ENCODE measurements at regions not wholly inside any gene's neighbourhood (a gene's known extent, or its start where the extent isn't known, plus 50 kb on each side); places are given as distances from the start of the nearest gene placed in this dataset.

GRCh38 chr7:119684763-119685162 is 588.2 kb upstream of the KCND2 start:
- DNase-seq = no peak
- H3K36me3 Mint-ChIP-seq (ENCODE audit: insufficient read depth) = no peaks in the 10 kb centered on the region
- H3K4me1 Mint-ChIP-seq (ENCODE audit: low read depth) = no peaks in the 10 kb centered on the region
- H3K27me3 Mint-ChIP-seq (ENCODE audit: low read depth) = no peaks in the 10 kb centered on the region
- H3K9me3 Mint-ChIP-seq = peaks cover 10% of the 10 kb centered on the region
- H3K4me3 Mint-ChIP-seq = no peak overlapping the region
- ATAC-seq = no peak

GRCh38 chr7:119685906-119686305 is 587.1 kb upstream of the KCND2 start:
- no peaks in the 10 kb centered on the region for H3K4me1 Mint-ChIP-seq (ENCODE audit: low read depth)
- no peak overlapping the region for H3K4me3 Mint-ChIP-seq
- ATAC-seq = no peak
- H3K27me3 Mint-ChIP-seq (ENCODE audit: low read depth) = no peaks in the 10 kb centered on the region
- no peaks in the 10 kb centered on the region for H3K36me3 Mint-ChIP-seq (ENCODE audit: insufficient read depth)
- DNase-seq = no peak
- H3K9me3 Mint-ChIP-seq = peaks cover 10% of the 10 kb centered on the region

GRCh38 chr7:119688831-119689230 is 584.1 kb upstream of the KCND2 start:
- Mint-ChIP-seq H3K36me3 (ENCODE audit: insufficient read depth) (no peaks in the 10 kb centered on the region), H3K27me3 (ENCODE audit: low read depth) (no peaks in the 10 kb centered on the region), H3K4me3 (no peak overlapping the region), H3K4me1 (ENCODE audit: low read depth) (no peaks in the 10 kb centered on the region), H3K9me3 (peaks cover 4% of the 10 kb centered on the region)
- ATAC-seq (no peak), DNase-seq (no peak)

DNA sequence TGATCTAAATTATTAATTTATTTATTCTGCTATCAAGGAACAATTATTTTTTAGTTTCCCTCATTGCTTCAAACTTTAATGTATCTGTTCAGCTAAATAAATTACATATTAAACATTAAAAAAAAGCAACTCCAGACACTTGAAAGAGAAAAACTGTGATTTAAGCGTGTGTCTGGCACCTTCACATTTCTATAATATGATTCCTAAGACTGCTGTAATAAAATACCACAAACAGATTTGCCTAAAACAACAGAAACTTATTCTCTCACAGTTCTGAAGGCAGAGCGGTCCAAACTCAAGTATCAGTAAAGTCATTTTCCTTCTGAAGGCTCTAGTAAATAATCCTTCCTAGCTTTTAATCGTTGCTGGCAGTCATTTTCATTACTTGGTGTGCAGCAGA is 580.4 kb upstream of the KCND2 start:
- ATAC-seq = no peak
- no peak for DNase-seq
- H3K4me3 Mint-ChIP-seq = no peak overlapping the region
- peaks cover 8% of the 10 kb centered on the region for H3K9me3 Mint-ChIP-seq
- H3K4me1 Mint-ChIP-seq (ENCODE audit: low read depth) = no peaks in the 10 kb centered on the region
- H3K27me3 Mint-ChIP-seq (ENCODE audit: low read depth) = no peaks in the 10 kb centered on the region
- no peaks in the 10 kb centered on the region for H3K36me3 Mint-ChIP-seq (ENCODE audit: insufficient read depth)

DNA sequence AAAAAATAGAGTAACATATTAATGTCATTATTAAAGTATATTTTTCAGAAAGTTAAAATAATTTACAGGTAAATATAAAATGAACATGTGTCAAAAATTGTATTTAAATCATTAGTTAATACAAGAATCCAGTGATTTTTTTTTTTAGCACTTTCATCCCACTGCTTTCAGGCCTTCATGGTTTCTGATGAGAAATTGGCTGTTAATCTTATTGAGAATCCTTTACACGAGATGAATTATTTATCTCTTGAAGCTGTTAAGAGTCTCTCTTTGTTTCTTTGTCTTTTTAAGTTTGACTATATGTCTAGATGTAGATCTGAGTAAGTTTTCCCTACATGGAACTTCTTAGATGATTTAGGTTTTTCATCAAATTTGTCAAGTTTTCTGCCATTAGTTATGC is 578.5 kb upstream of the KCND2 start:
- Mint-ChIP-seq H3K4me3 (no peak overlapping the region), H3K4me1 (ENCODE audit: low read depth) (no peaks in the 10 kb centered on the region), H3K27me3 (ENCODE audit: low read depth) (no peaks in the 10 kb centered on the region), H3K9me3 (peaks cover 13% of the 10 kb centered on the region), H3K36me3 (ENCODE audit: insufficient read depth) (no peaks in the 10 kb centered on the region)
- DNase-seq (no peak), ATAC-seq (no peak)

DNA sequence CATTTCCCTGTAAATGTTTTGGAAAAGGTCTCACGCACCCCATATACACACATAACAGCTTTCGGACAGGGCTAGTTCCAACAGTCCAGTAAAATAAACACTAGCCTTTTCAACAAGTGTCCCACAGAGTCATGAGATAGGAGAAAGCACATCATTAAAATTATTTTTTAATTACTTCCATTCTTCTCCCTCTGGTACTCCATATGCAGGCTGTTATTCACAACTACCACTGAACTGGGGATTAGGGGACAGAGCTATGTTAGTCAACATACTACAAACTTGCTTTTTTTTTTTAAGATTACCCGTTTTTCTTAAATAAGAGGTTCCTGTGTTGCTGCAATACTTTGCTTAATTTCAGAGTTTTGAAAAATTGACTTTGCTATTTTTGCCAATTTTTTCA is 576.6 kb upstream of the KCND2 start:
- ATAC-seq = no peak
- Mint-ChIP-seq H3K4me1 (ENCODE audit: low read depth) (no peaks in the 10 kb centered on the region), H3K9me3 (peaks cover 13% of the 10 kb centered on the region), H3K27me3 (ENCODE audit: low read depth) (no peaks in the 10 kb centered on the region), H3K4me3 (no peak overlapping the region), H3K36me3 (ENCODE audit: insufficient read depth) (no peaks in the 10 kb centered on the region)
- no peak for DNase-seq

DNA sequence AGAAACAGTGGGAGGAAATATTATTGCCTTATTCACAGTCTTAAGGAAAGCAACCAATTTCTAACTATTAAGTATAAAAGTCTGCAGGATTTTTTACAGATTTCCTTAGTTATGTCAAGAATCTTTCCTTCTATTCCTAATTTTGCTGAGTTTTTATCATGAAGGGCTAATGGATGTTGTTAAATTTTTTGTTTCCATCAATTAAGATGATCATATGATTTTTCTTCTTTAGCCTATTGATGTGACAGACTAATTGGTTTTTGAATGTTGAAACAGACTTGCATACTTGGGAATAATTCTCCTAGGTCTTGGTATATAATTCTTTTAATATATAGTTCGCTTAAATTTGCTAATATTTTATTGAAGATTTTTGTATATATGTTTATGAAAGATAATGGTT is 569.1 kb upstream of the KCND2 start:
- Mint-ChIP-seq H3K9me3 (peaks cover 10% of the 10 kb centered on the region), H3K36me3 (ENCODE audit: insufficient read depth) (no peaks in the 10 kb centered on the region), H3K27me3 (ENCODE audit: low read depth) (no peaks in the 10 kb centered on the region), H3K4me1 (ENCODE audit: low read depth) (no peaks in the 10 kb centered on the region), H3K4me3 (no peak overlapping the region)
- DNase-seq = no peak
- no peak for ATAC-seq

- peaks cover 10% of the 10 kb centered on the region for H3K9me3 Mint-ChIP-seq
- no peak overlapping the region for H3K4me3 Mint-ChIP-seq
- H3K4me1 Mint-ChIP-seq (ENCODE audit: low read depth) = no peaks in the 10 kb centered on the region
- no peaks in the 10 kb centered on the region for H3K36me3 Mint-ChIP-seq (ENCODE audit: insufficient read depth)
- ATAC-seq (no peak), DNase-seq (no peak)
- no peaks in the 10 kb centered on the region for H3K27me3 Mint-ChIP-seq (ENCODE audit: low read depth)
Observed at GRCh38 chr7:119706608-119707007, 566.4 kb upstream of the KCND2 start.

DNA sequence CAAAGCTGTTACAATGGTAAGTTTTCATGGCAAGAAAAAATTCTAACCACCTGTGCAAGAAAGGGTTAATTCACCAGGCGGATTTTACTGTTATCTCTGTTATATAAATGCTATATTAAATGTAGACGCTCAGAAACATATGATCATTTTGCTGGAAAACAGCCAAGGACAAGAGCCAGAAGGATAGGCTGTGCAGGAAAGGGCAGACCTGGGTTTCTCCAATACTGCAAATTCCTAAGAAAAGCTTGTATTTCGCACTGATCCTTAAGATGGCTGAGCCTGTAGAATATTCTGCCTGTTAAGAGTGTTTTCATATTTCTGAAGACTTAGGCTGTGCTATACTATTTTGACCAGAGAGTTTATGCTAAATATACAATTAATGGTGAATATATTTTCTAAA is 564.1 kb upstream of the KCND2 start:
- Mint-ChIP-seq H3K9me3 (peaks cover 17% of the 10 kb centered on the region), H3K4me3 (no peak overlapping the region), H3K36me3 (ENCODE audit: insufficient read depth) (no peaks in the 10 kb centered on the region), H3K4me1 (ENCODE audit: low read depth) (no peaks in the 10 kb centered on the region), H3K27me3 (ENCODE audit: low read depth) (no peaks in the 10 kb centered on the region)
- no peak for DNase-seq
- no peak for ATAC-seq

DNA sequence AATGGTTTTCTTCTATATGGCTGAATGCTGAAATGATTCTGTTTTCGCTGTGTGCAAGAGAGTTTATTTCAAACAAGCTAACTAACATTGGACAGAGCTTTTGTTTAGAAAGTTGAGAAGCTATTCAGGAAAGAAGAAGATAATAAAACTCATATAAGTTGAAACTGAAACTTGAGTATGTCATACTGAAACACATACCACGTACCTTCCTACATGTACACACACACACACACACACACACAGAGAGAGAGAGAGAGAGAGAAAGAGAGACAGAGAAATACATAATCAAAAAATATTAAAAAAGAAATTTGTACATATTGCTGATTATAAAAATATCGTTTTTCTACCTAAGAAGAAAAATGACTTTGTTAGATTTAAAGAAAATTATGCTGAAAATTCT is 561.9 kb upstream of the KCND2 start:
- no peaks in the 10 kb centered on the region for H3K4me1 Mint-ChIP-seq (ENCODE audit: low read depth)
- peaks cover 11% of the 10 kb centered on the region for H3K9me3 Mint-ChIP-seq
- no peaks in the 10 kb centered on the region for H3K27me3 Mint-ChIP-seq (ENCODE audit: low read depth)
- no peaks in the 10 kb centered on the region for H3K36me3 Mint-ChIP-seq (ENCODE audit: insufficient read depth)
- DNase-seq (no peak), ATAC-seq (no peak)
- no peak overlapping the region for H3K4me3 Mint-ChIP-seq

GRCh38 chr7:119712886-119713462 is 560.0 kb upstream of the KCND2 start:
- ATAC-seq (no peak), DNase-seq (no peak)
- H3K9me3 Mint-ChIP-seq = peaks cover 18% of the 10 kb centered on the region
- no peaks in the 10 kb centered on the region for H3K4me1 Mint-ChIP-seq (ENCODE audit: low read depth)
- no peak overlapping the region for H3K4me3 Mint-ChIP-seq
- no peaks in the 10 kb centered on the region for H3K27me3 Mint-ChIP-seq (ENCODE audit: low read depth)
- no peaks in the 10 kb centered on the region for H3K36me3 Mint-ChIP-seq (ENCODE audit: insufficient read depth)

- Mint-ChIP-seq H3K4me1 (ENCODE audit: low read depth) (no peaks in the 10 kb centered on the region), H3K4me3 (no peak overlapping the region), H3K27me3 (ENCODE audit: low read depth) (no peaks in the 10 kb centered on the region), H3K9me3 (peaks cover 18% of the 10 kb centered on the region), H3K36me3 (ENCODE audit: insufficient read depth) (no peaks in the 10 kb centered on the region)
- ATAC-seq = no peak
- no peak for DNase-seq
Observed at GRCh38 chr7:119713606-119714005, 559.4 kb upstream of the KCND2 start.

DNA sequence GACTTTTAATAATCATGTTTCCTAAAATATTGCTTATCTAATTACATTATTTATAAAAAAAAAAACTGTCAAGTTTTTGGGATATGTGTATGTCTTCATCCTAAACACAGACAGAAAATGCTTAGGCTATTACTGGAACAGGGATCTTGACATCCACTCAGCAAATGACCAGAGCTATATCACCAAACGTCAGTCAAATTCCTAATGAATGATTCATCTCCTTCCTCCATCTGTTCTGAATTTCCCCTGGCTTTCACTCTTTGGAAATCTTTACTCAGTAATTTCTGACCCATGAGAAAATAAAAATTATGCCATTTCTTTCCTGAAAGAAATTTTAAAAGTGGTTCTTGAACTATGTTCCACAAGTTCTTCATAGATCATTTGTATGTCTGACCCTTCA is 552.4 kb upstream of the KCND2 start:
- no peak for DNase-seq
- H3K36me3 Mint-ChIP-seq (ENCODE audit: insufficient read depth) = no peaks in the 10 kb centered on the region
- peaks cover 12% of the 10 kb centered on the region for H3K9me3 Mint-ChIP-seq

GRCh38 chr7:119724041-119724792 is 548.8 kb upstream of the KCND2 start:
- DNase-seq = no peak
- no peaks in the 10 kb centered on the region for H3K4me1 Mint-ChIP-seq (ENCODE audit: low read depth)
- no peaks in the 10 kb centered on the region for H3K36me3 Mint-ChIP-seq (ENCODE audit: insufficient read depth)
- no peaks in the 10 kb centered on the region for H3K27me3 Mint-ChIP-seq (ENCODE audit: low read depth)
- no peak for ATAC-seq
- peaks cover 6% of the 10 kb centered on the region for H3K9me3 Mint-ChIP-seq
- H3K4me3 Mint-ChIP-seq = no peak overlapping the region

More for the DNA sequence above, 552.4 kb upstream of the KCND2 start:
- no peak overlapping the region for H3K4me3 Mint-ChIP-seq
- H3K4me1 Mint-ChIP-seq (ENCODE audit: low read depth) = no peaks in the 10 kb centered on the region
- ATAC-seq = no peak
- H3K27me3 Mint-ChIP-seq (ENCODE audit: low read depth) = no peaks in the 10 kb centered on the region

- ATAC-seq = no peak
- no peaks in the 10 kb centered on the region for H3K4me1 Mint-ChIP-seq (ENCODE audit: low read depth)
Observed at GRCh38 chr7:119733127-119733879, 539.7 kb upstream of the KCND2 start.

More at GRCh38 chr7:119733127-119733879, 539.7 kb upstream of the KCND2 start:
- no peak overlapping the region for H3K4me3 Mint-ChIP-seq
- no peaks in the 10 kb centered on the region for H3K36me3 Mint-ChIP-seq (ENCODE audit: insufficient read depth)
- no peaks in the 10 kb centered on the region for H3K27me3 Mint-ChIP-seq (ENCODE audit: low read depth)
- peaks cover 11% of the 10 kb centered on the region for H3K9me3 Mint-ChIP-seq
- no peak for DNase-seq
